ENCODE measurements at regions not wholly inside any gene's neighbourhood (a gene's known extent, or its start where the extent isn't known, plus 50 kb on each side); places are given as distances from the start of the nearest gene placed in this dataset.
"Not testable (repeated sequence)": the region's sequence is repeated elsewhere in the genome, so short reads cannot be mapped to it uniquely, and the experiment has no call there.

GRCh38 chr6:79138146-79138545 lies 60.1 kb upstream of the PHIP start:
- intact Hi-C loops (cut with DNase I; ENCODE audit: low total_unique reads), result no loop called here
- DNase-seq, result no peak
- no peak overlapping the region for H3K4me3 ChIP-seq
- no peak overlapping the region for H3K27ac ChIP-seq
- H3K27me3 ChIP-seq, result no peaks in the 10 kb centered on the region
- no peaks in the 10 kb centered on the region for H3K36me3 ChIP-seq (ENCODE audit: low read depth, missing control alignments)
- no peaks in the 10 kb centered on the region for H3K9me3 ChIP-seq
- no peak for TF ChIP-seq POLR2A (IDR thresholded peaks at IDR 0.05)
- no peak for TF ChIP-seq CTCF (IDR thresholded peaks at IDR 0.05)
- no peaks in the 10 kb centered on the region for H3K4me1 ChIP-seq
- 56 to 85% methylated on average over 1 of the region's 1 CpG for WGBS, 2 donors

GRCh38 chr6:79137671-79138070 lies 59.6 kb upstream of the PHIP start:
- no peak for DNase-seq
- intact Hi-C loops (cut with DNase I; ENCODE audit: low total_unique reads), result no loop called here
- TF ChIP-seq POLR2A (IDR thresholded peaks at IDR 0.05), result no peak
- TF ChIP-seq CTCF (IDR thresholded peaks at IDR 0.05), result no peak

GRCh38 chr6:79135973-79136470 lies 58.0 kb upstream of the PHIP start:
- Histone ChIP-seq H3K27ac (no peak overlapping the region), H3K9me3 (no peaks in the 10 kb centered on the region), H3K36me3 (ENCODE audit: low read depth, missing control alignments) (no peaks in the 10 kb centered on the region), H3K4me3 (no peak overlapping the region), H3K27me3 (no peaks in the 10 kb centered on the region), H3K4me1 (no peaks in the 10 kb centered on the region)
- DNase-seq, result no peak
- intact Hi-C loops (cut with DNase I; ENCODE audit: low total_unique reads), result no loop called here
- TF ChIP-seq CTCF (IDR thresholded peaks at IDR 0.05) (no peak), POLR2A (IDR thresholded peaks at IDR 0.05) (no peak)

More at GRCh38 chr6:79137671-79138070, 59.6 kb upstream of the PHIP start:
- H3K27ac ChIP-seq, result no peak overlapping the region
- H3K4me1 ChIP-seq, result no peaks in the 10 kb centered on the region
- no peaks in the 10 kb centered on the region for H3K36me3 ChIP-seq (ENCODE audit: low read depth, missing control alignments)
- no peak overlapping the region for H3K4me3 ChIP-seq
- no peaks in the 10 kb centered on the region for H3K9me3 ChIP-seq
- H3K27me3 ChIP-seq, result no peaks in the 10 kb centered on the region
- WGBS, 2 donors, result 79 to 90% methylated on average over 2 of the region's 2 CpGs

- DNase-seq, result peak; percentile 32
- Histone ChIP-seq H3K36me3 (ENCODE audit: low read depth, missing control alignments) (no peaks in the 10 kb centered on the region), H3K27me3 (no peaks in the 10 kb centered on the region), H3K9me3 (no peaks in the 10 kb centered on the region), H3K4me3 (no peak overlapping the region), H3K4me1 (no peaks in the 10 kb centered on the region), H3K27ac (no peak overlapping the region)
- TF ChIP-seq CTCF (IDR thresholded peaks at IDR 0.05) (no peak), POLR2A (IDR thresholded peaks at IDR 0.05) (no peak)
- intact Hi-C loops (cut with DNase I; ENCODE audit: low total_unique reads), result no loop called here
- WGBS, 2 donors, result 68 to 90% methylated on average over 2 of the region's 2 CpGs
These were observed 56.8 kb upstream of the PHIP start for GRCh38 chr6:79134699-79135474.

GRCh38 chr6:79133173-79133572 lies 55.1 kb upstream of the PHIP start:
- no peak for DNase-seq
- Histone ChIP-seq H3K27ac (no peak overlapping the region), H3K4me1 (no peaks in the 10 kb centered on the region), H3K9me3 (no peaks in the 10 kb centered on the region), H3K27me3 (no peaks in the 10 kb centered on the region), H3K4me3 (no peak overlapping the region), H3K36me3 (ENCODE audit: low read depth, missing control alignments) (no peaks in the 10 kb centered on the region)
- intact Hi-C loops (cut with DNase I; ENCODE audit: low total_unique reads), result no loop called here
- WGBS, 2 donors, result 73 to 89% methylated on average over 3 of the region's 3 CpGs
- TF ChIP-seq CTCF (IDR thresholded peaks at IDR 0.05), result no peak
- no peak for TF ChIP-seq POLR2A (IDR thresholded peaks at IDR 0.05)

- H3K9me3 ChIP-seq; DNase-seq; H3K27ac ChIP-seq; H3K4me3 ChIP-seq; intact Hi-C loops (cut with DNase I; ENCODE audit: low total_unique reads); H3K4me1 ChIP-seq; H3K36me3 ChIP-seq (ENCODE audit: low read depth, missing control alignments); H3K27me3 ChIP-seq: not testable (repeated sequence)
- 34 to 100% methylated on average over 1 of the region's 1 CpG for WGBS, 2 donors
These were observed 53.2 kb upstream of the PHIP start for GRCh38 chr6:79131220-79131619.

Measured in testis (tissue), 2 donors.